SK-N-MC (cell line): ENCODE measurements at regions not wholly inside any gene's neighbourhood (a gene's known extent, or its start where the extent isn't known, plus 50 kb on each side); places are given as distances from the start of the nearest gene placed in this dataset.

Experiments used
- EZH2 ChIP-seq: fragments of 200-600 bp; sonication (generic); IDR thresholded peaks from one replicate; pipeline ENCODE4 v1.6.1; 2017; ENCODE audit warnings: antibody characterized with exemption
- POLR2AphosphoS5 ChIP-seq: IDR thresholded peaks from 2 replicates; pipeline ENCODE4 v1.6.1; 2012; ENCODE audit warnings: mild to moderate bottlenecking, low read depth, low read length, borderline replicate concordance

- TF ChIP-seq EZH2 (no peak), POLR2AphosphoS5 (no peak)
These were observed 1498.2 kb upstream of the B3GALT2 start for GRCh38 chr1:194684636-194685035.
